Astrocyte (in vitro differentiated cells and primary cell): ENCODE measurements at regions not wholly inside any gene's neighbourhood (a gene's known extent, or its start where the extent isn't known, plus 50 kb on each side); places are given as distances from the start of the nearest gene placed in this dataset.

Experiments used
- EZH2 ChIP-seq: IDR thresholded peaks from 2 replicates; pipeline ENCODE4 v1.6.1; 2012; ENCODE audit warnings: mild to moderate bottlenecking, low read length, inconsistent platforms; ENCODE audit not compliant: insufficient read depth
- TF ChIP-seq, protein P1 (sequence below): IDR thresholded peaks from 2 replicates; pipeline ENCODE4 v1.5.1; 2011; ENCODE audit warnings: low read depth, mild to moderate bottlenecking, inconsistent platforms, low read length, moderate library complexity; ENCODE audit not compliant: insufficient read depth

GRCh38 chr20:29349836-29350235, 1907.6 kb upstream of the DEFB115 start:
- TF ChIP-seq, protein P1, sequence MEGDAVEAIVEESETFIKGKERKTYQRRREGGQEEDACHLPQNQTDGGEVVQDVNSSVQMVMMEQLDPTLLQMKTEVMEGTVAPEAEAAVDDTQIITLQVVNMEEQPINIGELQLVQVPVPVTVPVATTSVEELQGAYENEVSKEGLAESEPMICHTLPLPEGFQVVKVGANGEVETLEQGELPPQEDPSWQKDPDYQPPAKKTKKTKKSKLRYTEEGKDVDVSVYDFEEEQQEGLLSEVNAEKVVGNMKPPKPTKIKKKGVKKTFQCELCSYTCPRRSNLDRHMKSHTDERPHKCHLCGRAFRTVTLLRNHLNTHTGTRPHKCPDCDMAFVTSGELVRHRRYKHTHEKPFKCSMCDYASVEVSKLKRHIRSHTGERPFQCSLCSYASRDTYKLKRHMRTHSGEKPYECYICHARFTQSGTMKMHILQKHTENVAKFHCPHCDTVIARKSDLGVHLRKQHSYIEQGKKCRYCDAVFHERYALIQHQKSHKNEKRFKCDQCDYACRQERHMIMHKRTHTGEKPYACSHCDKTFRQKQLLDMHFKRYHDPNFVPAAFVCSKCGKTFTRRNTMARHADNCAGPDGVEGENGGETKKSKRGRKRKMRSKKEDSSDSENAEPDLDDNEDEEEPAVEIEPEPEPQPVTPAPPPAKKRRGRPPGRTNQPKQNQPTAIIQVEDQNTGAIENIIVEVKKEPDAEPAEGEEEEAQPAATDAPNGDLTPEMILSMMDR = no peak
- TF ChIP-seq EZH2 = no peak
